B cell (primary cell): ENCODE measurements at regions not wholly inside any gene's neighbourhood (a gene's known extent, or its start where the extent isn't known, plus 50 kb on each side); places are given as distances from the start of the nearest gene placed in this dataset.

Experiments
- CTCF ChIP-seq: fragments of 200-600 bp; IDR thresholded peaks from one replicate; pipeline ENCODE4 v1.8.0; 2022; ENCODE audit warnings: antibody characterized with exemption, mild to moderate bottlenecking
- EZH2 ChIP-seq: IDR thresholded peaks from 2 replicates; pipeline ENCODE4 v1.6.1; 2012; ENCODE audit warnings: borderline replicate concordance, low read depth, mild to moderate bottlenecking, moderate library complexity, low read length; ENCODE audit not compliant: insufficient read depth, poor library complexity, severe bottlenecking

- no peak for TF ChIP-seq CTCF
- TF ChIP-seq EZH2, result no peak
Observed at GRCh38 chr7:94206295-94206694, 188.4 kb upstream of the COL1A2 start.
